ENCODE measurements at regions not wholly inside any gene's neighbourhood (a gene's known extent, or its start where the extent isn't known, plus 50 kb on each side); places are given as distances from the start of the nearest gene placed in this dataset.
"Not testable (repeated sequence)": the region's sequence is repeated elsewhere in the genome, so short reads cannot be mapped to it uniquely, and the experiment has no call there.

DNA sequence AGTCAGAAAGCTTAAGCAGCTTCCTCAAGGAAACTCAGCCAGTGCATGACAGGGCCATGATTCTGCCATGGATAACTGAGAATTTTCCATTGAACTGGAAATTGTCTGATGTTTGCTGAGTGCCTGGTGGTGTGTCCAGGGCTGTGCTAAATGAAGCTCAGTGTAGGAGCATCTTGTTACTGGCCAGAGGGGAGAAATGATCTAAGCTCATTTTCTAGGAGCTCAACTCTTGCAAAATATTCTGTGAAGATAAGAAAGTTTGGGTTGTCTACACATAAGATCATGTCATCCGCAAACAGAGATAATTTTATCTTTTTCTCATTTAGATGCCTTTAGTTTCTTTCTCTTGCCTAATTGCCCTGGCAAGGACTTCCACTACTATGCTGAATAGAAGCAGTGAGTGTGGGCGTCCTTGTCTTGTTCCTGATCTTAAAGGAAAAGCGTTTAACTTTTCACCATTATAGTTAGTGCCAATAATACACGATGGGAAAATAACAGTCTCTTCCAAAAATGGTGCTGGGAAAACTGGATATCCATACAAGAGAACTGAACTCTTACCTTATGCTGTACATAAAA is 108.9 kb downstream of the ATP6V0E2 start:
- in situ Hi-C loops (cut with HindIII; ENCODE audit: low sequenced_read_pairs); H3K4me3 ChIP-seq (ENCODE audit: low read depth, low read length); DNase-seq (ENCODE audit: low read depth): not testable (repeated sequence)

DNA sequence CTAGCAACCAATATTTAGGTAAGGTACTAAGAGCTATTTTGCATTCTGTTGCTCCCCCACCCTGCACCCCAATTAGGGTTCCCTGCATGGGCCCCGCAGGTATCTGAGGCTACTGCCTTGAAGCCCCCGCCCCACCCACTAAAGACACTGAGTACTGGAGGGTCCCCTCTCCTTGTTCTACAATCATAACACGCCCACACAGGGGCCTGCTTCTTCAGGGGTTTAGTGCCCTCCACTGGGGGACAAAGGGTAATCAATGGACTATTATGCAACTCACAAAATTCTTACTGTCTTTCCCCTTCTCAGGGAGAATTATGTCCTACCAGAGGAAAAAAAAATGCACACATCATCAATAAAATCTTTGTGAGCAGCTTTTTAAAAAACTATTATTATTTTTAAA is 113.1 kb downstream of the ATP6V0E2 start:
- DNase-seq (ENCODE audit: low read depth); in situ Hi-C loops (cut with HindIII; ENCODE audit: low sequenced_read_pairs); H3K4me3 ChIP-seq (ENCODE audit: low read depth, low read length): not testable (repeated sequence)

DNA sequence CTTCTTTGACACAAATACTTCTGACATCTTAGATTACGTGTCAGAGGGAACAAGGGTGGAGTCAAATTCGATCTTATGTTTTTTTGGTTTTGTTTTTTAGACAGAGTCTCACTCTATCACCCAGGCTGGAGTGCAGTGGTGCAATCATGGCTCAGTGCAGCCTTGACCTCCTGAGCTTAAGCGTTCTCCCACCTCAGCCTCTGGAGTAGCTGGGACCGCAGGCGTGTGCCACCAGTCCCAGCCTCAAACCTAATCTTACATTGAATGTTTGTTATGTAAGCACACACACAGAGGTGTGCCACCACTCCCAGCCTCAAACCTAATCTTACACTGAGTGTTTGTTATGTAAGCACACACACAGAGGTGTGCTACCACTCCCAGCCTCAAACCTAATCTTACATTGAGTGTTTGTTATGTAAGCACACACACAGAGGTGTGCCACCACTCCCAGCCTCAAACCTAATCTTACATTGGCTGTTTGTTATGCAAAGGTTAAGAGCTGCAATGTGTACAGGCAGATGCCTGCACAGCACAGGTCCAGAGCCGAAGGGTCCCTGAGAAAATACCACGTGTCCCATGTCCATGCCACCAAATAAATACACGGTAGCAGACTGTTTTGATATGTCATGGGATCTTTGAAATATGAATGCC is 118.0 kb downstream of the ATP6V0E2 start:
- DNase-seq (ENCODE audit: low read depth); H3K4me3 ChIP-seq (ENCODE audit: low read depth, low read length); in situ Hi-C loops (cut with HindIII; ENCODE audit: low sequenced_read_pairs): not testable (repeated sequence)

DNA sequence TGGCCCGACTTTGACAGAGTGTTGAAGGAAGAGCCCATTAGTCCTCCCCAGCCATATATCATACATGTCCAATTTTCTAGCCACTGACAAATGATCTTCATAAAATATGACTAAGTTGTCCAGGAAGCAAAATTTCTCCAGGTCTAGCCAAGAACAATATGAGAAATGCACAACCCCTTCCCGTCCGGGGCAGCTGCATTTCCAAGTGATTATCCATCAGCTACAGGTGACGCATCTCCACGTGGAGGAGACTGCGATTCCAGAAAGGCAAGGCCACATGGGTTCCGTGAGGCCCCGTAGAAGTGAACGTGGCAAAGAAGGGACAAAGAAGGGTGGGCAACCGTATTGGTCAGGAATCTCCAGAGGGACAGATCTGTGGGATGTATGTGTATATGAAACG is 118.6 kb downstream of the ATP6V0E2 start:
- in situ Hi-C loops (cut with HindIII; ENCODE audit: low sequenced_read_pairs); DNase-seq (ENCODE audit: low read depth): not testable (repeated sequence)

DNA sequence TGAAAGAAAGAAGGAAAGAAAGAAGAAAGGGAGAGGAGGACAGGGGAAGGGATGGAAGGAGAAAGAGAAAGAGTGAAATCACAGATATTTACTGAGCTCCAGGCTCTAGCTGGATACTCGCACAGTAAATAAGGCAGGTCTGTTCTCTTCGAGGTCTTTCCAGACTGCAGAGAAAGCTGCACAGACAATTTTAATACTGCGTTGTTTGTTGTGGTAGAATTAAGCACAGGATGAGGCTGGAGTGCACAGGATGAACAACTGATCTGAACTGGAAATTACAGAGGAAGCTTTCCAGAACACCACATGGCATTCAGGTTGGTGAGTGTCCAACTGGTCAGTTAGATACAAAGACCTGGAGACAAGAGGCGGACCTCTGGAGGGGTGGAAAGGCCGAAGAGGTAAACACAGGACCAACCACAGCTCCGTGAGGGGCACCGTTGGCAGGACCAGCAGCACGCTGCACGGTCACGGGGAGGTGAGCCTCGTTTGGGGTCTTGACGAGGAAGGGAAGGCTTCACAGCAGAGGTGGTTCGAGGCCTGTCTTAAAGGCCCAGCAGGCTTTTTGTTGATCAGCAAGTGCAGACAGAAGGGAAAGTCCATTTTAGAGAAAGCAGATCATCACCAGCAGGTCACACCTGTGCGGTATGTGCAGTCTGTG is 121.7 kb downstream of the ATP6V0E2 start:
- in situ Hi-C loops (cut with HindIII; ENCODE audit: low sequenced_read_pairs); DNase-seq (ENCODE audit: low read depth); H3K4me3 ChIP-seq (ENCODE audit: low read depth, low read length): not testable (repeated sequence)

More for the DNA sequence above, 118.6 kb downstream of the ATP6V0E2 start:
- H3K4me3 ChIP-seq (ENCODE audit: low read depth, low read length), result not testable (repeated sequence)

DNA sequence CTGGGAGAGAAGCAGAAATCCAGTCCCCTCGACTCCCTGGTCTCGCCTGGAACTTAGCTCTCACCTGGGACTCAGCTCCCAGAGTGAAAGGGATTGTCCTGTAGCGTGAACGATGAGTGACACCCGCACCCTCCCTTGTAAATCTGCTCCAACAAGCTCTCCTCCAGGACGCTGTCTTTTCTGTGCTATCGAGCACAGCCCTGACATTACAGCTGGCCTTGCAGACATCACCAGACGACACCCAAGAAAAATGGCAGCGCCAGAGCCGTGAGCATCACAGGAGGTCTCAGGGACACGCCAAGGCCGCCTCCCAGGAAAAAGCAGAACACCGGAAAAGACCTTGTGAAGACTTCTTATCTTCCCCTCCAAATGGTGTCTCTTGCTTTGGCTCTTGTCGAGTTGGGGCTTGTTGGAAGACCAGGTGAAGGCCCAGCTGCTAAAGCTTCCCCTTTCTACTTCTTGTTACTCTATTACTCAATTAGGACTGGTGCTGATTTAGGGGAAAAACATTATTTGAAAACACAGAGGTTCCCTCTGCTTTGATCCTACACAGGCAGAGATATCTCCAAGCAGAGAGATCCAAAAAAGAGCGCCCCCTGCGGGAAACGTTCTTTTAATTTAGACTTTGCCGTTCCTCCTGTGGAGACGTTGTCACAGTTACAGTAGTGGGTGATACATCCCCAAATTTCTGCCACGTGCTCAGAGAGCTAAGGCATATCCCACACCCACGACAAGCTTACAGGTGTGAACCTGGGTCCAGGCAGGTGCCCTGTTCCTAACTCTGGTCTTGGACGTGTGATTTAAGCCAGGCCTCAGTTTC is 127.2 kb downstream of the ATP6V0E2 start:
- H3K4me3 ChIP-seq (ENCODE audit: low read depth, low read length); in situ Hi-C loops (cut with HindIII; ENCODE audit: low sequenced_read_pairs); DNase-seq (ENCODE audit: low read depth): not testable (repeated sequence)

DNA sequence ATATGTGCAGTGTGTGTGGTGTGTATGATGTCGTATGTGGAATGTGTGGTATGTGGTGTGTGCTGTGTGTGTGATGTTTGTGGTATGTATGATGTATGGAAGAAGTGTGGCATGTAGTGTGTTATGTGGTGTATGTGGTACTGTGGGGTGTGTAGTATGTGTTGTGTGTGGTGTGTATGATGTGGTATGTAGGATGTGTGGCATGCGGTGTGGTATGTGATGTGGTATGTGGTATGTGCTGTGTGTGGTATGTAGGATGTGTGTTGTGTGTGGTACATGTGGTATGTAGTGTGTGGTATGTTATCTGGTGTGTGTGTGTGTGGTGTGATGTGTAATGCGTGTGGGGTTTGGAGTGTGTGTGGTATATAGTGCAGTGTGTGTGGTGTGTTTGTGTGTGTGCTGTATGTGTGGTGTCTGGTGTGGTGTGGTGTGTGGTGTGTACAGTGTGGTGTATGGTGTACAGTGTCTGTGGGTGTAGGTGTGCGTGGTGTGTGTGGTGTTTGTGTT is 129.6 kb downstream of the ATP6V0E2 start:
- TF ChIP-seq, protein P1, sequence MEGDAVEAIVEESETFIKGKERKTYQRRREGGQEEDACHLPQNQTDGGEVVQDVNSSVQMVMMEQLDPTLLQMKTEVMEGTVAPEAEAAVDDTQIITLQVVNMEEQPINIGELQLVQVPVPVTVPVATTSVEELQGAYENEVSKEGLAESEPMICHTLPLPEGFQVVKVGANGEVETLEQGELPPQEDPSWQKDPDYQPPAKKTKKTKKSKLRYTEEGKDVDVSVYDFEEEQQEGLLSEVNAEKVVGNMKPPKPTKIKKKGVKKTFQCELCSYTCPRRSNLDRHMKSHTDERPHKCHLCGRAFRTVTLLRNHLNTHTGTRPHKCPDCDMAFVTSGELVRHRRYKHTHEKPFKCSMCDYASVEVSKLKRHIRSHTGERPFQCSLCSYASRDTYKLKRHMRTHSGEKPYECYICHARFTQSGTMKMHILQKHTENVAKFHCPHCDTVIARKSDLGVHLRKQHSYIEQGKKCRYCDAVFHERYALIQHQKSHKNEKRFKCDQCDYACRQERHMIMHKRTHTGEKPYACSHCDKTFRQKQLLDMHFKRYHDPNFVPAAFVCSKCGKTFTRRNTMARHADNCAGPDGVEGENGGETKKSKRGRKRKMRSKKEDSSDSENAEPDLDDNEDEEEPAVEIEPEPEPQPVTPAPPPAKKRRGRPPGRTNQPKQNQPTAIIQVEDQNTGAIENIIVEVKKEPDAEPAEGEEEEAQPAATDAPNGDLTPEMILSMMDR (IDR thresholded peaks at IDR 0.05; ENCODE audit: low read depth, low read length, missing control alignments), result no peak
- in situ Hi-C loops (cut with HindIII; ENCODE audit: low sequenced_read_pairs), result no loop called here

DNA sequence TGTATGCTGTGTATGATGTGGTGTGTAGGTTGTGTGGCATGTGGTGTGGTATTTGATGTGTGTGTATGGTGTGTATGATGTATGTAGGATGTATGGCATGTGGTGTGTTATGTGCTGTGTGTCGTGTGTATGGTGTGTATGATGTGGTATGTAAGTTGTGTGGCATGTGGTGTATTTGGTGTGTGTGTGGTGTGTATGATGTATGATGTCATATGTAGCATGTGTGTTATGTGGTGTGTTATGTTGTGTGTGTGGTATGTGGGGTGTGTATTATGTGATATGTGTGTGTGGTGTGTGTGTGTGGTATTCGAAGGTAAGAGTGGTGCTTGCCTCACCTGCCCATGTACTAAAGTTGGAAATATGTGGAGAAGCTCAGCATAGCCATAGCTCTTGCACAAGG is 130.2 kb downstream of the ATP6V0E2 start:
- DNase-seq (ENCODE audit: low read depth); H3K4me3 ChIP-seq (ENCODE audit: low read depth, low read length); in situ Hi-C loops (cut with HindIII; ENCODE audit: low sequenced_read_pairs): not testable (repeated sequence)

More for the DNA sequence above, 129.6 kb downstream of the ATP6V0E2 start:
- no peak for DNase-seq (ENCODE audit: low read depth)
- no peak overlapping the region for H3K4me3 ChIP-seq (ENCODE audit: low read depth, low read length)

DNA sequence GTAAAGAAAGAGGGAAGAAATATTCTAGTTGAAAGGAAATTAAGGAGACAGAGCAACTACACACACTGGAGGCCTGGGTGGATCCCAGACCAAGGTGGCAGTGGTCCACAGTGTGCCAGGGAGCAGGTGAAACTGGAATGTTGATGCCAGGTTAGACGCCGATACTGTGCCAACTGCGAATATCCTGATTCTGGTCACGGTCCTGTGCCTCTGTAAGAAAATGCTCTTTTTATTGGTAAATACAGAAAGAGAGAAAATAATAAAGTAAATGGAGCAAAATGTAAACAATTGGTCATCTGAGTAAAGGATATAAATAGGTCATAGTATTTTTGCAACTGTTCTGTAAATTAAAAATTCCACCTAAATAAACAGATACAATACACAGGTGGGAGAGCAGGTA is 131.1 kb downstream of the ATP6V0E2 start:
- DNase-seq (ENCODE audit: low read depth); in situ Hi-C loops (cut with HindIII; ENCODE audit: low sequenced_read_pairs); H3K4me3 ChIP-seq (ENCODE audit: low read depth, low read length): not testable (repeated sequence)

DNA sequence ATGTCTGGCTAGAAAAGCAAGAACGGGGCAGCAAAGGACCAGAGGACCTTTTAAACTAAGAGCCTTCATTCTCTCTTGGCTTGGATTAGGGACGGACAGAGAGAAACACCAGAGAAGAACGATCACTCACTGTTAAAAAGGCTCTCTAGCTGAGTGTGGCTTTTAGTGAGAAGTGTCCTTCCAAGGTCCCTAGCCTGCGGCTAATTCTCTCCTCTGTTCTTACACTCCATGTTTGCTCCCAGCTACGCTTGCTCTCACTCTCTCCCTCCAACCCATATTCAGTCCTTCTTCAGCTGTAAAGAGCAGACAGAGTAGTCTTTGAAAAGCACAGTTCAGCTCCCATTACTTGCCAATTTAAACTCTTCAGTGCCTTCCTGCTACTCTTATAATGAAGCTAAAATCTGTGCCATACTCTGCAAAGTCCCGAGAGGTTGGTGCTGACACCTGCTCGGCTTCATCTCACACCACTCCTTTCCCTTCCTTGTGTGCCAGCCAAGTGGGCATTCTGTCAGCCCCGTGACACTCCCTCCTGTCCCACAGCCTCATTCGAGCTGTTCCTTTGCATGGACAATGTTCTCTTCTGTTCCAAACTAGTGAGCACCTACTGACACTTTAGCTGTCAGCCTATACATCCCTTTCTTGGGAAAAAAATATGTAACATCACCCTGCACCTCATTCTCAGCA is 136.0 kb downstream of the ATP6V0E2 start:
- DNase-seq (ENCODE audit: low read depth); H3K4me3 ChIP-seq (ENCODE audit: low read depth, low read length); in situ Hi-C loops (cut with HindIII; ENCODE audit: low sequenced_read_pairs): not testable (repeated sequence)

DNA sequence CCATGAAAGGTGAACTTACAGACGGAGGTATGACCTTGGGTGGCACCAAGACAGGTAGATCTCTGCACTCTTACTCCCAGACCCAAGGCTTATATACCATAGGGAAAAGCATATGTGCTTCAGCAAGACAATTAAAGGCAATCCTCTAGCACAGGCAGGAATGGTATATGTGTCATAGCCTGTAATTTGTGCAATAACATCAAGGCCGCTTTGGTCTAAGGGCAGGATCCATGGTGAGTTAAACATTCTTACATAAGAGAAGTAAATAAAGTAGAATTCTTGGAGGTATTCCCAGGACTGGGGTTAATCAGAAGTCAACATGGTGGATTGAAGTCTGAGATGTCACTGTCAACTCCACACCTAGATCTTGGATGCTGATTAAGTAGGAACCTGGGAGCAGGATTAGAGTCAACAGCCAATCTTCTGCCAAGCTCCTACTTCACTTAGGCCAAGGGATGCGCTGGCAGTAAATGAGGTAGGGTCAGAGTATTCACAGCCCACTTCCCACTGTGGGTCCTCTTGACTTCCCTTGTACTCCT is 143.0 kb downstream of the ATP6V0E2 start:
- H3K4me3 ChIP-seq (ENCODE audit: low read depth, low read length); in situ Hi-C loops (cut with HindIII; ENCODE audit: low sequenced_read_pairs); DNase-seq (ENCODE audit: low read depth): not testable (repeated sequence)

DNA sequence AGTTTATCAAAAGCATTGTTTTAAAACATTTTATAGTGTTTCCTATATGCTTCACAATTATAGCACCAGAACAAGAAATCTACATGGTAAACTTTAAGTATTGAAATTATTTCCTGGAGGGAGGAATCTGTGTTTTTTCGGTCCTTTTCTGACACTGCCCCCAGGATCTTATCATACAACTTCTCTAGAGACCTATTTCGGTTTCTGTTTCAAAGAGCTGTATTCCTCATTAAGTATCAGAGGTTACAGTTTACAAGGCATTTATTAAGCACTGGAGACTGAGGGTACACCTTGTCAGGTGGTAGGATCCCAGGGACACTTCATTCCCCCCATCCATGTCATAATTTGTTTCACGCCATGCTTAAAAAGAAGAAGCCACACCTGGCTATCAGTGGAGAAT is 146.4 kb downstream of the ATP6V0E2 start:
- DNase-seq (ENCODE audit: low read depth); H3K4me3 ChIP-seq (ENCODE audit: low read depth, low read length); in situ Hi-C loops (cut with HindIII; ENCODE audit: low sequenced_read_pairs): not testable (repeated sequence)

DNA sequence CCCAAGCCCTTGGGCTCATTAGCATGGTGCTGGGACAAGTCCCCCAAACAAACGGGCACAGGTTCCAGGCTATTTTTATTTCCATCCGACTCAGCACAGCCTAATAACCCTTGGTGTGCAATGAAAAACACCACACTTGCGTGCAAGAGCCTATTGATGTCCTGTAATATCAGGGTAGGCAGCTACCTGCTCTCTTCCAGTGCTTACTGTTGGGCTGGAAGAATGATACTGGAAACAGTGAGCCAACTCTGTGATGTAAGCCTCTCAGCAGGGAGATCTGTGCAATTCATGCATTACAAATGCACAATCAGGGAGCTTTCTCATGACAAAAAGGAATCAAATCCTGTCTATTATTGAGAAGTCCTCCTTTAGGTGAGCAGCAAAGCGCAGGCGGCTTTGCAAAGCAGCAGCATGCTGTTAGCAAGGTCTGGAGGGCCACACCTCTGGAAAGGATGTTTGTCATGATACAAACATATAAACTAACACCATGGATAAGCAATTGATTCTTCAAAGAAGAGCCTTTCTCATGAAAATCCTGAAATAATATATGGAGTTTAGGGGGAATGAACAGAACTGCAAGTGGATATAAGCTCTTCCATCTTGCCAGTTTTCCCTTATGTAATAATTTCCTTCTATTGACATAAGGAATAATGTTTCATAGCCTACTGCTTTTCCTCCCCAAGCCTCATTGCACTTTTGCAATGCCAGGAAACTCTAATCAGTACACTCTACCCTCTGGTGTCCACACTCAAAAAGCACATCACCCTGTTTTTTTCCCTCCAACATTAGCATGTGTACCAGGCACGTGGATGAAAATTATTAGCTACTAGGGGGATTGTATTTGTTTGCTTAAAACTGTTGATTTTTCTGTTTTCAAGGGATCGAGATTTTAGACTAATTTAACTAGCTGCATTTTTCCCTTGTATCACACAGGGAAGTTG is 151.1 kb downstream of the ATP6V0E2 start:
- H3K4me3 ChIP-seq (ENCODE audit: low read depth, low read length); DNase-seq (ENCODE audit: low read depth); in situ Hi-C loops (cut with HindIII; ENCODE audit: low sequenced_read_pairs): not testable (repeated sequence)

DNA sequence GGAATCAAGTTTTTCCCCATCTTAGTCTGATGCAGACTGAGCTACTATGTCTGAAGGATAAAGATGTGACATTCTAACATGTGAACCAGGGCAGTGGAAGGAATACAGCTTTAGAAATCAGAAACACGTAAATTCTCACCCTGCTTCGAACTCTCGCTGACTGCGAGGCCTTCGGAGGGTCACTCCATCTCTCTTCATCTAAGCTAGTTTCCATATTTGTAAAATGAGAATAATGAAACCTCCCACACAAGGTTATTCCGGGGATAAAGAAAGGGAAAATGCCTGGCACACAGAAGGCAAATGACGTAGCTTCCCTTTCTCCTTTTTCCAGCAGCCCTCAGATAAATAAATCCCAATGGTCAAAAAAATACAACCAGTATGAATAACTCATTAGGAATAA is 152.0 kb downstream of the ATP6V0E2 start:
- in situ Hi-C loops (cut with HindIII; ENCODE audit: low sequenced_read_pairs); DNase-seq (ENCODE audit: low read depth); H3K4me3 ChIP-seq (ENCODE audit: low read depth, low read length): not testable (repeated sequence)
